GM12878 (cell line): ENCODE measurements at regions not wholly inside any gene's neighbourhood (a gene's known extent, or its start where the extent isn't known, plus 50 kb on each side); places are given as distances from the start of the nearest gene placed in this dataset.

Experiments
- BCL3 ChIP-seq: IDR thresholded peaks from 2 replicates; pipeline ENCODE4 v1.6.1; 2011; ENCODE audit warnings: borderline replicate concordance, low read depth, mild to moderate bottlenecking, moderate library complexity, low read length; ENCODE audit not compliant: insufficient read depth, poor library complexity, severe bottlenecking
- GABPA ChIP-seq: IDR thresholded peaks from 2 replicates; pipeline ENCODE4 v1.6.1; 2014; ENCODE audit warnings: antibody characterized with exemption, low read depth, mild to moderate bottlenecking, inconsistent platforms
- MYC ChIP-seq: IDR thresholded peaks from 2 replicates; pipeline ENCODE4 v1.6.1; 2011; ENCODE audit warnings: mild to moderate bottlenecking, low read length, moderate library complexity, inconsistent platforms; ENCODE audit not compliant: insufficient read depth, insufficient replicate concordance, insufficient read length, severe bottlenecking
- SUZ12 ChIP-seq: fragments of 200-600 bp; sonication (generic); IDR thresholded peaks from one replicate; pipeline ENCODE4 v1.6.1; 2018; ENCODE audit warnings: antibody characterized with exemption, mild to moderate bottlenecking; ENCODE audit not compliant: unreplicated experiment
- YY1 ChIP-seq: IDR thresholded peaks from 2 replicates; pipeline ENCODE4 v1.6.1; 2011; ENCODE audit warnings: low read depth, mild to moderate bottlenecking, low read length
- TF ChIP-seq, protein P1 (sequence below), 3 experiments: IDR thresholded peaks in 2 of 3; conservative IDR thresholded peaks in 1 of 3; 2 replicates each; pipeline ENCODE4 v1.5.1; 2011; ENCODE audit warnings: low read depth in 3 of 3, low read length in 3 of 3, mild to moderate bottlenecking in 3 of 3, control low read depth in 2 of 3, moderate library complexity in 2 of 3, inconsistent platforms in 1 of 3, mixed read lengths in 1 of 3; ENCODE audit not compliant: control insufficient read depth in 2 of 3, insufficient read depth in 1 of 3; ENCODE audit errors: extremely low read depth in 1 of 3

DNA sequence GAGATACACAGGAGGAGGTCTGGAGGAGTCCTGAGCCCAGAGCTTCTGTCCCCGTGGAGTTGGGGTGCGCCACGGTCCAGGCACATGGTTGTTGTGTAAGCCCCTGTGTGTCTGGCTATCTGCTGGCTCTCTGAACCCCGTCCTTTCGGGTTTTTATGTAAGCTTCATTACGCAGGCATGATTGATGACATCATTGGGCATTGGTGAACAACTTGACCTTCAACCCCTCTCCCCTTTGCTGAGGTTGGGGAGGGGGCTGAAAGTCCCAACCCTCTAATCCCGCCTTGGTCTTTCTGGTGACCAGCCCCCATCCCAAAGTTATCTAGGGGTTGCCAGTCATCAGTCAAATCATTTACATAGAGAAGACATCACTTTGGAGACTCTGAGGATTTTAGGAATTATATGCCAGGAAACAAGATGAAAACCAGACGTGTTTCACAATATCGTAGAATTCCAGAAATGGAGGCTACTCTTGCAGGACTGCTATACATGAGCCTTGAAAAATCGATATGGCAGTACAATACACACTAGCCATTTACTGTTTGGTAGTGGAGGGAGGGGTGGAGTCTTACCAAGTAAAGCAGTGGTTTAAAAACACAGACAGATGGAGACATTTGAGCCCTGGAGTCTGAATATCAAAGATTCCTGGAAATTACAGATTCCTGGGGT lies 69.8 kb upstream of the SCAF4 start:
- TF ChIP-seq, protein P1, sequence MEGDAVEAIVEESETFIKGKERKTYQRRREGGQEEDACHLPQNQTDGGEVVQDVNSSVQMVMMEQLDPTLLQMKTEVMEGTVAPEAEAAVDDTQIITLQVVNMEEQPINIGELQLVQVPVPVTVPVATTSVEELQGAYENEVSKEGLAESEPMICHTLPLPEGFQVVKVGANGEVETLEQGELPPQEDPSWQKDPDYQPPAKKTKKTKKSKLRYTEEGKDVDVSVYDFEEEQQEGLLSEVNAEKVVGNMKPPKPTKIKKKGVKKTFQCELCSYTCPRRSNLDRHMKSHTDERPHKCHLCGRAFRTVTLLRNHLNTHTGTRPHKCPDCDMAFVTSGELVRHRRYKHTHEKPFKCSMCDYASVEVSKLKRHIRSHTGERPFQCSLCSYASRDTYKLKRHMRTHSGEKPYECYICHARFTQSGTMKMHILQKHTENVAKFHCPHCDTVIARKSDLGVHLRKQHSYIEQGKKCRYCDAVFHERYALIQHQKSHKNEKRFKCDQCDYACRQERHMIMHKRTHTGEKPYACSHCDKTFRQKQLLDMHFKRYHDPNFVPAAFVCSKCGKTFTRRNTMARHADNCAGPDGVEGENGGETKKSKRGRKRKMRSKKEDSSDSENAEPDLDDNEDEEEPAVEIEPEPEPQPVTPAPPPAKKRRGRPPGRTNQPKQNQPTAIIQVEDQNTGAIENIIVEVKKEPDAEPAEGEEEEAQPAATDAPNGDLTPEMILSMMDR (IDR thresholded peaks at IDR 0.05 in 2 of 3, conservative IDR thresholded peaks at IDR 0.05 in 1 of 3; ENCODE audit: control insufficient read depth in 2 of 3, extremely low read depth in 1 of 3, insufficient read depth in 1 of 3, low read depth in 3 of 3, low read length in 3 of 3): no peak
- TF ChIP-seq BCL3 (no peak), SUZ12 (no peak), GABPA (no peak), MYC (no peak), YY1 (no peak)
